HK-2 (cell line): ENCODE measurements at regions not wholly inside any gene's neighbourhood (a gene's known extent, or its start where the extent isn't known, plus 50 kb on each side); places are given as distances from the start of the nearest gene placed in this dataset.
"Not testable (repeated sequence)": the region's sequence is repeated elsewhere in the genome, so short reads cannot be mapped to it uniquely, and the experiment has no call there.

ENCODE experiments used
- DNase-seq: peaks from one replicate; pipeline ENCODE4 v3.0.0-alpha.2; 2018; ENCODE audit not compliant: unreplicated experiment

DNA sequence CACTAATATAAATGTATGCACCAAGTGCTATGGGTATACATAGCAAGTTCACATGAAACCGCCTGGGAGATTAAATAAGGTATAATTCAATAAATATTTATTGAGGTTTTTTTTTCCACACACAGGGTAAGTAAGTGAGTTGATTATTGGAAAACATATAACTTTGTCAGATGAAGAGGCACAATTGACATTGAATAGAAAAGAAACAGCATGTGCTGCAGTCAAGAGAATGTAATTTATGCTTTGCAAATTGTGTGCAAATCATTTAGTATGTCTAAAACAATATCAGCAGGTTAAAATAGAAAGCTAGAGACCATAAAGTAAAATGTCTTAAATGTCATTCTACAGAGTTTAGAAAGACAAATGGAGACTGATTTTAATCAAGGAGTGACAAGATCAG is 560.0 kb downstream of the AMY1C start:
- no peak for DNase-seq

DNA sequence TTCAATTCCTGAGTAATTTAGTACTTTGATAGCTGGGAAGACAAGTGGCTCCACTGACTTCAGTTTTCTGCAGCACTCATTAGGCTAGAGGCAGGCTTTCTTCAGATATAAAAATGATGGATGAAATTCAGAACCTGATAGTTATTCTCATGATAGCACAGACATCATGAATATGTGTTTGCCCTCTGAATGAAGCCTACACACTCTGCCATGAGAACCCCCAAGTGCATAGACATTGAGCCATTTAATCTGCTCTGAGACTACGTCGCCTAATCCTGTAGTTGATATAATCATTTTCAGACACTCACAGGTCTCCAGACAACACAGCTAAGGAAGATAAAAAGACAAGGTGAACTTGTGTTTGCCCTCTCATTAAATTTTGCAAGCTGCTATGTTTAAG is 566.1 kb downstream of the AMY1C start:
- no peak for DNase-seq

DNA sequence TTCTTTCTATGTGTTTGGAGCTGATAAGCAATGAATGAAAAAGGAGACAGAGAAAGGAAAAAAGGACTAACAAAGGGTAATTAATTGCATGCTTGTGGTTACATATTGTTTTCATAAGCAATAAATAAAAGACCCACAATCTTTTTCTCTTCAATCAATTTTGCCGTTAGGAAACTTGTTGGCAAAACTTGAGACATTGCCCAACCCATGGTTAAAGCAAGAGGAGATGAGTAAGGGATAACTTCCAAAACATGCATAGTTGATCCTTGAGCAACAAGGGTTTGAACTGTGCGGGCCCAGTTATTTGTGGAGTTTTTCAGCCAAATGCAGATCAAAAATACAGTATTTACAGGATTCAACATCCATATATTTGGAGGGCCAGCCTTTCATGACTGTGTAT is 572.4 kb downstream of the AMY1C start:
- DNase-seq = no peak

DNA sequence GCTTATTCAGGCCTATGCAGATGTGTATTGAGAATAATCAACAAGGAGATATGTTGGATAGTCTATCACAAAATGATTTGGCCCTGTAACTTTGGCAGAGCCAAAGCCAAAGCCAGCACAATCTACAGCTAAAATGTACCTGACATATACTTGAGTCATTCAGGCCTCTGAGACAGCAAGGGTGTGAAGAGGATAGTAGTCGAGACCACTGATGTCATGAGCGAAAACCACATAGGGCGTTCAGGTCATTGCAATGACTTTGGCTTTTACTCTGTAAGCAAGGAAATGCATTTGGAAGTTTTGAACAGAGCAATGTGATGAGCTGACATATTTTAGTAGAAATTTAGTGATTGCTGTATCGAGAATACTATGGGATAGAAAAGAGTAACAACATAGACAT is 579.6 kb downstream of the AMY1C start:
- no peak for DNase-seq

DNA sequence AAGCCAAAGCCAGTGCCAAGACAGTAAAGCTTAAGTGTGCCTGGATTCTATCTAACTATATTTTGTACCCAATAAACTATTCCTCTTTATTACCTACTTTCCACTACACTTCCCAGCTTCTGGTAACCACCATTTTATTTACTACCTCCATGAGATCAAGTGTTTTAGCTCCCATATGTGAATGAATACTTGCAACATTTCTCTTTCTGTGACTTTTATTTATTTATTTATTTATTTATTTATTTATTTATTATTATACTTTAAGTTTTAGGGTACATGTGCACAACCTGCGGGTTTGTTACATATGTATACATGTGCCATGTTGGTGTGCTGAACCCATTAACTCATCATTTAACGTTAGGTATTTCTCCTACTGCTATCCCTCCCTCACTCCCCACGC is 582.1 kb downstream of the AMY1C start:
- no peak for DNase-seq

DNA sequence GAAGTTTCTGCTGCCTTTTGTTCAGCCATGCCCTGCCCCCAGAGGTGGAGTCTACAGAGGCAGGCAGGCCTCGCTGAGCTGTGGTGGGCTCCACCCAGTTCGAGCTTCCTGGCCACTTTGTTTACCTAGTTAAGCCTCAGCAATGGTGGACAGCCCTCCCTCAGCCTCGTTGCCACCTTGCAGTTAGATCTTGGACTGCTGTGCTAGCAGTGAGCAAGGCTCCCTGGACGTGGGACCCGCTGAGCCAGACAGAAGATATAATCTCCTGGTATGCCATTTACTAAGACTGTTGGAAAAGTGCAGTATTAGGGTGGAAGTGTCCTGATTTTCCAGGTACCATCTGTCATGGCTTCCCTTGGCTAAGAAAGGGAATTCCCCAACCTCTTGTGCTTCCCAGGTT is 588.2 kb downstream of the AMY1C start:
- not testable (repeated sequence) for DNase-seq

DNA sequence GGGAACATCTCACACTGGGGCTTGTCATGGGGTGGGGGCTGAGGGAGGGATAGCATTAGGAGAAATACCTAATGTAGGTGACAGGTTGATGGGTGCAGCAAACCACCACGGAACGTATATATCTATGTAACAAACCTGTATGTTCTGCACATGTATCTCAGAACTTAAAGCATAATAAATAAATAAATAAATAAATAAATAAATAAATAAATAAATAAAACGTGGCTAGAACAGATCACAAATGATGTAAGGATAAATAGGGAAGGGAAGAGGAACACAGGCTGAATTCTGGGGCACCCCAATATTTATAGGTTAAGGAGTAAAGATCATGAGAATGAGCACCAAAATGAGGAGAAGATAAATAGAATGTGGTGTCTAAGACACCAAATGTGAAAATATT is 592.2 kb downstream of the AMY1C start:
- DNase-seq = no peak

DNA sequence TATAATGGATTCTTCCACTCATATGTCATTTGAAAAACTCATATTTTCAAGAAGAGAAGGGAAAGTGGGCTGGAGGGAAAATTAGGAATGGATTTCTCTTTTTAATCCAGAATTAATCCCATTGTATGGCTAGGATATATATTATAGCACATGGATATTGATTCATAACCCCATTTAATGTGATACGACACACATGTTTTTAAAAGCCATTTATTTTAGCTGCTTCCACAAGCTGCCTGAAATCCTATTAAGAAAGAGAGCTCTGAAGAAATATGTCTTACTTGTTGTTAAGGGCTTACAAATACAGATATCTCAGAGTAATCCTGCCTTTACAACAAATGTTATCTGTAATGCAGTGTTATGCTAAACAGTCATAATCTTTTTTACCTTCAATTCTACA is 598.6 kb downstream of the AMY1C start:
- DNase-seq = no peak

DNA sequence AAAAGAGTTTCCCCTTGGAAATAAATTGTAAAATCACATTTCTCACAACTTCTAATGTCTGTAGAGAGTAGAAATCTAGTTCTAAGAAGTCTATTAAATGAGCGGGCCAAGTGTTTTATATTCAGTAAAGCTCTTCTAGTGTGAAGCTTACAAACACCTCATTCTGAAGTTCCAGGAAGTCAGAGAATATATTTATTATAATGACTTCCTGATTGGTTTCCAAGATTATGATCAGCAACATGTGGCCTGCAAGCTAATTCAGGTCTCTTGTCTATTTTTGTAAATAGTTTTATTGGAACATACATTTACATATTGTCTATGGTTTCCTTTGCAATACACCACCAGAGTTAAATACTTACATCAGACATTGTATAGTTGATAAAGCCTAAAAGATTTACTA is 603.9 kb downstream of the AMY1C start:
- no peak for DNase-seq

DNA sequence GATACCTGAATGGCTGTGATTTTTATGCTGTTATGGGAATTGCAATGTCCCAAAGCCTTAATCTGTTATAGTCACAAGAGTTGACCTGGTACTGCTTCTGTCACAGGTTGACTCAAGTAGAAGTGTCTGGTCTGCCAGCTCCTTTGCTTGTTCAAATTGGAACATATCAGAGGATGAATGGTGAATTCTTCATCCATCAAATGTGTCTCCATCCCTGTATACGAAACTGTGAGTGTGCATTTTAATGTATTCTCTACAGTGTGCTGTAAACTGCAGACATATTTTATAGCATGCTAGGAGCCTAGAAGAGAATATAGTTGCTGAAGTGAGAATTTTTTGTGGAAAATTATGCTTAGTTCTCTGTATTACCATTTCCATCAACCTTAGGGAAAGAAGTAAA is 608.4 kb downstream of the AMY1C start:
- no peak for DNase-seq

DNA sequence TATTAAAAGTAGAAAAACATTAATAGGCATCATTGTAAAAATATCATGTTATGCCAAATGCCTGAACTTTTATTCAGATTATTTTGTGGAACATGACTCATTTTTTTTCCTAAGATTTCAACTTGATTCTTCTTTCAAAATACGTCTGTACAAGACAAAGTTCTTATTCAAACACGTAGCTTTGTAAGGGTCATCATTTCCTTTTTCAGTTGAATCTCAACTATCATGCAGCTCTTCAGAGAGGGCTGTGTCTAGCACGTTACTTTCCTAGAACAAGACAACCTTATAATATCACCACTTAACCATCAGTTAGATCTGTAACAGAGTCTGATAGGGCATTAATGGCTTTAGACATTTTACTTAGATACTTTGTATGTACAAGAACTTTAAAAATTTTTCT is 608.9 kb downstream of the AMY1C start:
- DNase-seq = no peak

DNA sequence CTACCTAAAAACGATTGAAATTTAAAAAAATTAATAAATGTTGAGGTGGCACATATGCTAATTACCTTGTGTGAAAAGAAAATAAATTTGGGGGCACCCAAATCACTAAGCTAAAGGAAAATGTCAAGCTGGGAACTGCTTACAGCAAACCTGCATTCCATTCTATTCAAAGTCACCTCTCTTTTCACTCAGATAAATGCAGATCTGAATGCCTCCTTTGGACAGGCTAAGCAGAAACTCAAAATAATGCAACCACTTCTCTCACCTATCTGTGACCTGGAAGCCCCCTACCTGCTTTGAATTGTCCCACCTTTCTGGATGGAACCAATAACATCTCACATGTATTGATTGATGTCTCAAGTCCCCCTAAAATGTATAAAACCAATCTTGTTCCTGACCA is 628.7 kb downstream of the AMY1C start:
- no peak for DNase-seq

DNA sequence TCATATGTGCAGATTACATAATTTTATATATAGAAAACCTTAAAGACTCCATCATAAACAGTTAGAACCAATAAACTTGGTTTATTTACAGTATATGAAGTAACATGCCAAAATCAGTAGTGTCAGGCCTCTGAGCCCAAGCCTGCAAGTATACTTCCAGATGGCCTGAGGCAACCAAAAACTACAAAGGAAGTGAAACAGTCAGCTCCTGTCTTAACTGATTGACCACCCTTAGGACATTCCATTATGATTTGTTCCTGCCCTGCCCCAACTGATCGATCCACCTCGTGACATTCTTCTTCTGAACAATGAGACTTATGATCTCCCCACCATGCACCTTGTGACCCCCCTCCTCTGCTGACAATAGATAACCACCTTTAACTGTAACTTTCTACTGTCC is 630.3 kb downstream of the AMY1C start:
- no peak for DNase-seq

DNA sequence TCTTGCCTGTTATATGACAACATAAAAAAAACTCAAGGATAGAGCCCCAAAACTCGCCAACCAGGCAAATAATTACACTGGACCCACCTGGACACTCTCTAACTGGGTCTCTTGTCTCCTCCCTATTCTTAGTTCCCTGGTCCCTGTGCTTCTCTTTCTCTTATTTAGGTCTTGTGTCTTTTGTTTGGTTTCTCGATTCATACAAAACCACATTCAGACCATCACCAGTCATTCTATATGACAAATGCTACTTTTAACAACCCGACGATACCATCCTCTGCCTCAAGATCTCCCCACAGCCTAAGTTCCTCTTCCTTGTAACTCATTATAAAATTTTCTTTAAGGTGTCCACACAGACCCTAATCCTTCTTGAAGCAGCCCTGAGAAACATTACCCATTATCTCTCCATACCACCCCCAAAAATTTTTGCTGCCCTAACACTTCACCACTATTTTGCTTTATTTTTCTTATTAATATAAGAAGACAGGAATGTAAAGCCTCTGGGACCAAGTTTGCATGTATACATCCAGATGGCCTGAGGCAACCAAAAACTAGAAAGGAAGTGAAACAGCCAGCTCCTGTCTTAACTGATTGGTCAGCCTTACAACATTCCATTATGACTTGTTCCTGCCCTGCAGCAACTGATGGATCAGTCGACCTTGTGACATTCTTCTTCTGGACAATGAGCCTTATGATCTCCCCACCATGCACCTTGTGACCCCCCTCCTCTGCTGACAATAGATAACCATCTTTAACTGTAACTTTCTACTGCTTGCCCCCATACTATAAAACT is 638.2 kb downstream of the AMY1C start:
- DNase-seq = no peak

DNA sequence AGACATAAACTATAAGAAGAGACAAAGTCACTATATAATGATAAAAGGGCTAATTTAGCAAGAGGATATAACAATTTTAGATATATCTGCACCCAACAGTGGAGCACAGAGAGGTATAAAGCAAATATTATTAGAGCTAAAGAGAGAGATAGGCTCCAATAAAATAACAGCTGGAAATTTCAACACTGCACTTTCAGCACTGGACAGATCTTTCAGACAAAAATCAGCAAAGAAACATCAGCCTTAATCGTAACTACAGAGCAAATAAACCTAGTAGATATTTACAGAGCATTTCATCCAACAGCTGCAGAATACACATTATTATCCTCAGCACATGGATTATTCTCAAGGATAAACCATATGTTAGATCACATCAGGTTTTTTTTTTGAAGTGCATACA is 642.9 kb downstream of the AMY1C start:
- DNase-seq = no peak

DNA sequence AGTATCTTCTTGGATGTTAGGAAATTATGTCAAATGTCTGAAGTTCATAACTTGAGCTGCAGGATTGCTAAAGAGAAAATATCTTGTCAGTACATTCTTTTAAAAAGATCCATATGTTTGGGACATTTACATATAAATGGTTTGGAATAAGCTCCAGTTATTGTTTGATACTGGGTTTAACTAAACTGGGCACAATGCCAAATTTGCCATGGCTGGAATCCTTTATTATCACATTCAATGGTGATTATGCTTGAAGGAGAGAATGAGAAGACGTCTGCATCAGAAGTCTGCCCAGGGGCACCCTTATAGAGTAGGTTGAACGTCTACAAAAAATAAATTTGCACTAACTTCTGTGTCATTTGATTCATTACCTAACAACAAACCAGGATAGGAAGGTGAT is 652.5 kb downstream of the AMY1C start:
- no peak for DNase-seq

DNA sequence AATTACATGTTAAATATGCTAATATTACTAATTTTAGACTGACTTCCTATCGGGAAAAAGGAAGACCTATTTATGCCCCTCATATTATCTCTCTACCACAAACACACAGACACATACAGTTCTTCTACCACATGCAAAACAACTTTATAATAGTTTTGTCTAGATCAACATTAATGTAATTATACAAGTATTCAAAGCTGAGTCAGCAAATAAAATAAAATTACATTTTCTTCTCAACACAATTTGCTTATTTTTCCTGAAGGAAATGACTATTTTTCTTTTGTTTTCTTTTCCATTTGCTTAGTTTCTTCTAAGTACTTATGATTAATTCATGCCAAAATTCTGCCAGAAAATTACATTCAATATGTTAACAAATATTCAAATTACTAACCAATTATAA is 654.2 kb downstream of the AMY1C start:
- no peak for DNase-seq

DNA sequence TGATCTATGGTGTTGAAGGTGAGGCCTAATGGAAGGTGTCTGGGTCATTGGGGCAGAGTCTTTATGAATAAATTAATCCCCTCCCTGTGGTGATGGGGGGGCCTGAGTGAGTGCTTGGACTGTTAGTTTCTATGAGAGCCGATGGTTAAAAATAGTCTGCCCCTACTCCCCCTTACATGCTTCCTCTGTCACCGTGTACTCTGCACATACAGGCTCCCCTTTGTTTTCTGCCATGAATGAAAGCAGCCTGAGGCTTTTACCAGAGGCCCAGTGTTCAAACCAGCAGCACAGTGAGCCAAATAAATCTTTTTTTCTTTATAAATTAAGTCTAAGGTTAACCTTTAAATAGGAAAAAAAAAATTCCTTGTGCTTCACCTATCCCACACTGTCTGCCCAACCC is 657.0 kb downstream of the AMY1C start:
- no peak for DNase-seq

DNA sequence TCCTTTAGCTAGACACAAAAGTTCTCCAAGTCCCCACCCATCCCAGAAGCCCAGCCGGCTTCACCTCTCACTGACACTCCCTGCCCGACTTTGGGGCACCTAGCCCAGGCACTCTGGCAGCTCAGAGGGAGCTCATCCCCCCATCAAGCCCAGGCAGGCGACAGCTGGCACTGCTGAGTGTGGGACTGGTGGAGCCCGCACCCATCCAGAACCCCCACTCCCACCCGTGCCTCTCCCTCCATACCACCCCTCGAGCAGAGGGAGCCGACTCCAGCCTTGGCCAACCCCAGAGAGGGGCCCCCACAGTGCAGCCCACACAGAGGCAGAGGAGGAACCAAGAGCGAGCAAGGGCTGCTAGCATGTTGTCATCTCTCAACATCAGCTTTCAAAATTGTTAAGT is 658.6 kb downstream of the AMY1C start:
- DNase-seq = no peak

DNA sequence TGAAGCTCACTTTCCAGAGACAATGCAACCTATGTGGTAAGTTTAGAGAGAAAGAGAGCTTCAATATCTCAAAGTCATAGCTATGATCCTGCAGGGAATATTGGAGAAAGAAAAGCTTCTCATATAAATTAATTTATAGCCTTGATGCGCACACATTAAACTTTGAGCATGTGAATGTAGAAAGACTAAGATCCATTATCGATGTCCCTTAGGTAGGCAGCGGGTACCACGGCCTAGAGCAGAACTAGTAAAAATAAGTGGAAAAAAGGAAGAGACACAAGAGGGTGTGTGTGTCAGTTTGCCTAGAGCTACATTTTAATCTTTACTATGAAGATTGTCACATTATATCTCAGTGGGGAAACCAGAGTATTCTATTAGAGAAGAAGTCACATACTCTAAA is 685.6 kb downstream of the AMY1C start:
- no peak for DNase-seq

DNA sequence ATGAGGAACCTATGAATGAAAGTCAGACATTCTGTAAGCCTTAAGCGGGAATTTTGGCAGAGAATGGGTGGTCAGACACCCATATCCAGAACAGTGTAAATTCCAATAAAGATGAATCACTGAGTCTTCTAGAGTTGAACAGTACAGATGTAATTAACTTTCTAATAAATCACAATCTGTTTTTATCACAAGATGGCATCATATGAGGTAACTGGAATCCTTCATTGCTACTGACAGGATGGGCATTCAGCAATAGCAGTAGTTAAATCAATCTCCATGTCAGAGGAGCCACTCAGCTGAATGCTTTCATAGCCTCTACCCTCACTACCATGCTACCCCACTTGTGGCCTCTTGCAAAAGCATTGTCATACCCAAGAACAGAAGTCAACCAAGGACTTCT is 690.3 kb downstream of the AMY1C start:
- DNase-seq = no peak

DNA sequence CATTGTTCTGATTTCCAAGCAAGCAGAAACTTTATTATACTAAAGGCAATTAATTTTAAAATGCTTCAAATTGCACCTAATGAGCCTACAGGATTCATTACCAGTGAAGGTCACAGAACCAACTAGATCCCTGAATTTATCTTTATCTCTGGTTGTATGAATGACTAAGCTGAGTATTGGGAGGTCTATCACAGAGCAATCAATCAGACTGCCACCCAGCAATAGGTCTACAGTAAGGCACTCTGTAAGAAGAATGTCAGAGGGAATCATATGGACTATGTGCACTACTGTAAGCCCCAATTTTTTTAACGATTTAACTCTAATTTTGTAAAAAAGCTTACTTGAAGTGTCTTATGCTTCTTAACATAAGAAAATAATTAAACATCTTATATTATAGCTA is 707.0 kb downstream of the AMY1C start:
- no peak for DNase-seq

DNA sequence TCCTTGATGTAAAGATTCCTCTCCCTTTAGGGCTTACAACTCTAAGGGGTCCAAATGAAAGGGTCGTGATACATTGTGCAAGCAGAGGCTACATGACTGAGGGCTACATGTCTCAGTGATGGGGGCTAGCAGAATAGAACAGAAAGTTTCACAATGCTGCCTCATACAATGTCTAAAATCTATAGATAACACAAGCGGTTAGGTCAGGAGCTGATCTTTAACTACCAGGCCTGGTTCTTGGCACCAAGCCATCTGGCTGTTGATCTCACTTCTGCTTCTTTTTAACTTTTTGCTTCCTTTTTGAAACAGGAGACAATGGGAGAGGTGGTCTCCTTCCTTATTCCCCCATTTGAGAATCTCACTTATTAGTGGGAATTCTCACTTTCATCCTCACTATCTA is 710.2 kb downstream of the AMY1C start:
- DNase-seq = no peak

DNA sequence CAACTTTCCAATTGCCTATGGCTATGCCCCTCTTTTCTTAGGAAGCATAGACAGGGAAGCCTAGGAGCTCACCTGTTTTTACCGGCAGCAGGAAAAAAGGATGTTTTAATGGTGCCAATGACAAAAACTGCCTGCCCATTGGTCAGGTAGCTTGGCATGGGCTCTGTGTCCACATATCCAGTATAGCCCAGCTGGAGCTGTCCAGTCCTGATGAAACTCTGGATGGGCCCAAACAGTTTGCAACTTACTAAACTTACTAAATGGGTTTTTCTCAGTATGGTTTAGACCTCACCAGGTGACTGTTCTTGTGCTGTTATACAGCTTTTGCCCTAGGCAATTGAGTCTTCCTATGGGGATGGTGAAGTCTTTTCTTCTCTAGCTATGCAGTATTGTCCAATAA is 711.2 kb downstream of the AMY1C start:
- DNase-seq = no peak
